DMS79 treated with DMSO at 0.1 percent for 48 hours (cell line): ENCODE measurements at regions not wholly inside any gene's neighbourhood (a gene's known extent, or its start where the extent isn't known, plus 50 kb on each side); places are given as distances from the start of the nearest gene placed in this dataset.

Experiments
- DNase-seq: peaks from one replicate; lab custom pipeline; 2025; lab: John Stamatoyannopoulos, UW

GRCh38 chr20:51095633-51096521 is 73.0 kb upstream of the KCNG1 start:
- no peak for DNase-seq

DNA sequence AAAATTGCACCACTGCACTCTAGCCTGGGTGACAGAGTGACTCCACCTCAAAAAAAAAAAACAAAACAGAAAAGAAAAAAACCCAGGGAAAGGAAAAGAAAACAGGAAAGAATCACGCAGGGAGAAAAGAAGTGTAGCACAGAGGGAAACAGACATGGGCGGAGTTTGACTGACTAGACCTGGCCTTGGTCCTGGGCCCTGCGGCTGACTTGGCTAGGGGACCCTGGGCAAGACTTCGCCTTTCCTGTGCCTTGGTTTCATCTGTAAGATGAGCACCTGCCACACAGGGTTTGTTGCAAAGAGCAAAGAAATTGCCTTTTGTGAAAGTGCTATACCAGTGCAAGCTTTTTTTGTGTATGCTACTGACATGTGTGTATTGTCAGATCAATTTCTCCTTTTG is 71.3 kb upstream of the KCNG1 start:
- no peak for DNase-seq

DNA sequence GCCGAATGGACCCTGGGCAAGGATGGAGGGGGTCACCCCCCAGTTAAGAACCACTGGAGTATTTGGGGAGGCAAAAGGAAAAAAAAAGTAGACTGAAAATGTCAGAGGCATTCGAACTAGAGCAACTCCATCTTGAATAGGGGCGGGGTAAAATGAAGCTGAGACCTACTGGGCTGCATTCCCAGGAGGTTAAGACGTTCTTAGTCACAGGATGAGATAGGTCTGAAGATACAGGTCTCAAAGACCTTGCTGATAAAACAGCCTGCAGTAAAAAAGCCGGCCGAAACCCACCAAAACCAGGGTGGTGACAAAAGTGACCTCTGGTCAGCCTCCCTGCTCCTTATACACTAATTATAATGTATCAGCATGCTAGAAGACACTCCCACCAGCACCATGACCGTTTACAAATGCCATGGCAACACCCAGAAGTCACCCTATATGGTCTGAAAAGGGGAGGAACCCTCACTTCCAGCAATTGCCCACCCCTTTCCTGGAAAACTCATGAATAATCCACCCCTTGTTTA is 70.4 kb upstream of the KCNG1 start:
- DNase-seq: no peak

GRCh38 chr20:51092338-51092737 is 69.4 kb upstream of the KCNG1 start:
- DNase-seq: no peak

DNA sequence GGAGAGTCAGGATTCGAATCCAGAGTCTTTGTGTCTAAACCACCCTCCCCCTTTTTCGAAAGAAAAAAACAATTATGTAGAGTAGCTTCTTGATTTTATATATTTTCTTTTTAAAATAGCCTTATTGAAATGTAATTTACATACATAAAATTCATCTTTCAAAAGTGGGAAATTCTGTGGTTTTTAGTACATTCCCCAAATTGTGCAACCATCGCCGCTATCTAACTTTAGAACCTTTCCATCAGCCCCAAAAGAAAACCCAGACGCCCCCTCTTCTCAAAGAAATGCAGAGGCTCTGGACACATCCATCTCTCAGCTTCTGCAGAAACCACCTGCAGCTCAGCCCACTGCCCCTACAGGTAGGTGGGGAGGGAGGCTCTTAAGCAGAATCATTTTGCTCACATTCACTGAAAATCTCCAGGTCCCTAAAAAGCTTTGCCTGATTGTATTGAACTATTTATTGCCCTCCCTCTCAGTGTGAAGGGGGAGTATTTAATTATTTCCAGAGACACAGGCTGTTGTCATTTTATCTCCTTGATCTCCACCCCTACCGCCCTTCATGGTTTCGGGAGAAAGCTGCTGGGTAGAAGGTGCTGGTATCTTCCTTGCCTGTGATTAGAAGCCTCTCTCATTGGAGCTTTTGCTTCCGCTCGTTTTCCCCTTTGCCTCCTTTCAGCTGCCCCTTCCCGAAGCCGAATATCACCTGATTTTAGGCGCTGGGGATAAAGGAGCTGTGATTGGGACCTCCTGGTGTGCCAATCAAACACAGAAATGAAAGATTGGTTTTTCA is 68.7 kb upstream of the KCNG1 start:
- DNase-seq: no peak

- DNase-seq: no peak
These were observed 66.9 kb upstream of the KCNG1 start for GRCh38 chr20:51089840-51090239.

DNA sequence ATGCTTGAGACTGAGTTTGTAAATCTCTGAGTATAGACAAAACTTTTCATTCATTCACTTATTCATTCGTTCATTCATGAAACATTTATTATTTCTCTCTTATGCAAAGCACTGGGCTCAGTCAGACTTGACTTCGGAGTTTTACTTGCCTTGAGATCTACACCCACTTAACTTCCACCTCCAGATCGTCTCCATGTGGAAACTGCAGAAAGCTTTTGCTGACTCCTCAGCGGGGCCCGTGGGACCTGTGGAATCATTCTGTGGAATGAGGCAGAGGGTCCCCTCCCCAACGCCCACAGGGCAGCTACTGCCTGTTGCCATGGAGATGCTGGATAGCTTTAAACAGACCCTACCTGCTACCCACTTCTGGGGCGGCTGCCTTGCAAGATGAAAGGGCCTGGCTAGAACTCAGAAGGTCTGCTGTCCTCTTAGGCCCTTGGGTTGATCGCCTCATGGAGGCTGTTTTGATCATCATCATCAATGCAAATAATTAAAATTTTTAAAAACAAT is 66.4 kb upstream of the KCNG1 start:
- DNase-seq: no peak

DNA sequence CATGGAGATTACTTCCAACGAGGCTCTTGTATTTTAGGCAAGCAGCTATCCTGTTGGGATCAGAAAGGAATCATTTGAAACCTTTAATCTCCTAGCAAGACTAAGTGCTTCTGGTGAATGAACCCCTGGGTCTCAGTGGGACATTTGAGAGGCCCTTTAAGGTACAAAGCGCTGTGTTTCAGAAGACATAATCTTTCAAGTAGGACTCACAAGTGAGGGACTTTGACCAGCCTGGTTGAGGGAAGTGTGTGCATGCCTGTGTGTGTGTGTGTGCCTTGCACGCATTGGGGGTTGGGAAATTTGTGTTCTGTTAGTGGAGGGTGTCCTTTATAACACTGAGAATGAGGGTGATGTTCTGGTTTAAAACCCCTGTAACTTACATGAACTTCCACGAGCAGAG is 64.4 kb upstream of the KCNG1 start:
- DNase-seq: no peak

DNA sequence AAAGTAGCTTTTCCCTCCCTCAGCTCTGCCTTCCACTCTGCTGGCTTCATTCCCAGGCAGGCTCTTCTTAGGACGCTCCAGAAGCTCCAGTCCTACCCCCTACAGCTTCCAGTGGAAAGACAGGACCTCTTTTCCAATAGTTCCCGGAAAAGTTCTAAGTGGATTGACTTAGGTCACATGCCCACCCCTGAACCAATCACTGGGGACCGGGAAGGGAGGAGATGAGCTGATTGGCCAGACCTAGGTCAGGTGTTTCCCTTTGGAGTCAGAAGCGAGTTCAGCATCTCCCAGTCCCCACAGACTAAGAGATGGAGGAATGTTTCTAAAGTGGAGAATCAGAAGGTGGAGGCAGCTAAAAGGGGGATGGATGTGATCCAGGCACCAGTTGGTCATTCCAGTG is 62.9 kb upstream of the KCNG1 start:
- no peak for DNase-seq

GRCh38 chr20:51084593-51085377 is 61.9 kb upstream of the KCNG1 start:
- DNase-seq: no peak

DNA sequence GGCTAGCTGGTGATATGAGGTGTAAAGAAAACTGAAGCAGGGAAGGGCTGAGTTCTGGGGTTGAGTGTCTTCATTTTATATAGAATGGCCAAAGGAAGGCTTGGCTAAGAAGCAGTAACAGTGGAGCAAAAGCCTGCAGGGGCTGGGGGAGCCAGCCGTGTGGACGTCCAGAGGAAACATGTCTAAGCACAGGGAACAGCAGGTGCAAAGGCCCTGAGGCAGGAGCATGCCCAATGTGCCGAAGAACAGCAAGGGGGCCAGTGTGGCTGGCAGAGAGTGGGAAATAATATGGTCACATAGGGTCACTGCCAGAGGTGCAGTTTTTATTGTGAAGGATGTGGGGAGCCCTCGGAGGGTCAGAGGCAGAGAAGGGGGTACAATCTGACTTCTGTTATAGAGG is 60.5 kb upstream of the KCNG1 start:
- no peak for DNase-seq

- no peak for DNase-seq
These were observed 60.1 kb upstream of the KCNG1 start for GRCh38 chr20:51082988-51083387.

DNA sequence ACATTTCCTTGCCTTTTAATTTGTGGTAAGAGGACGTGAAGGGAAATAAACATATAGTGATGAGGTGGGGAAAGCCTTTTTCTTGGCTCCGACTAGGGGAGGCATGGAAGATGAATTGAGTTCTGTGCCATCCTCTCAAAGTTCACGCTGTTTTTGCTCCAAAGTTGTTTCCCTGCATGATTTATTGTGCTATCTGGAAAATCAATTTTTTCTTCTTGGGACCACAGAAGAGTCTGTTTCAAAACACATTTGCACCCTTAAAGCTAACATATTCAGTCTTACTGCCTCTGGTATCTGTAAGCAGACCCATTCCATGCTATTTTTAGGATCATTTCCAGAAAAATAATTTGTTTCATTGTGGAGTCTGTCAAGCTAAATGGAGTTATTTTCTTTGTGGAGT is 57.6 kb upstream of the KCNG1 start:
- DNase-seq: no peak

DNA sequence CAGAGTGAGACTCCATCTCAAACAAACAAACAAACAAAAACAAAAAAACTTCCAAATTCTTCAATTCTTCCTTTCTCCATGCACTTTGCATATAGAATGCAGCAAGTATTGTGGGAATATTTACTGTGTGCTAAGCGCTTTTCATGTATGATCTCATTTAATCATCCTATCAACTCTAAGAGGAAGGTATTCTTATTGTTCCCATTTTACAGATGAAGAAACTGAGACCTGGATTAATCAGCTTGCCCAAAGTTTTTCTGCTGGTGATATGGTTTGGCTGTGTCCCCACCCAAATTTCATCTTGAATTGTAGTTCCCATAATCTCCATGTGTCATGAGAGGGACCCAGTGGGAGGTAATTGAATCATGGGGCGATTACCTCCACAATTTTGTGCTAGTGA is 56.6 kb upstream of the KCNG1 start:
- no peak for DNase-seq

- no peak for DNase-seq
These were observed 54.8 kb upstream of the KCNG1 start for GRCh38 chr20:51077686-51078060.

DNA sequence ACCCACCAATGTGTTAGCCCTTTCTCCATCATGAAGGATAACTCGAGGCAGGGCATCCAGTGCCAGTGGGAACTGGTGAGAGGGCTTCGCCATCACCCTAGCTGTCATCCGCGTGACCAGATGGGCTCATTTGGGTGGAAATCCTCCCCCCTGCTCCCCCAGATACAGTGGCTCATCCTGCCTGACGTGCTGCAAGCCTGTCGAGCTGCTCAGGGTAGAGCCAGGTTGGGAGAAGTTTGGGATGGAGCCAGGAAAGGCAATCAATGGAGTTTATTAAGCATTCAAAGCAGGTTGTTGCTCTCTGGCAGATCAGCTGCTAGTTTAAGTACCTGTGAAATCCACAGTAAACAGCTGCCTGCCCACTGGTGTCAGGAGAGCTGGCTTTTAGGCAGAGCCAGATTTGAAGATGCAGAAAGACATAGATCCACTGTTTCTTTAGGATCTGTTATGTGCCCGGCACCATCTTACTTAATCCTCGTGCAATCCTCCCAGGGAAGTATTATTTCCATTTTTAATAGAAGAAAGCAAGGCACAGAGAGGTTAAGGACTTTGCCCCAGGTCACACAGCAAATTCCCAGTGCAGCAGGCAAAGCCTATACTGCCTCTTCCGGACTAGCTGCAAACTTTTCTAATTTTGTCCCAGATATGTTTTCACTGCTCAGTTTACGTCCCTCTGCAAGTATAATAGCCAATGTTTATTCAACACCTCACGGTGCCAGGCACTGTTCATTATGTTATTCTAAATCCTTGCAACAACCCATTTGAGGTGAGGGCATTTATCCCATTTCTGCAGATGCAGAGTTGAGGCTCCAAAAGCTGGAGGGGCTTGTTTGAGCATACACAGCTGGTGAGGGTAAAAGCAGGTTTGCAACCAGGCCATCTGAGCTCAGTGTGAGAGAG is 54.1 kb upstream of the KCNG1 start:
- no peak for DNase-seq

DNA sequence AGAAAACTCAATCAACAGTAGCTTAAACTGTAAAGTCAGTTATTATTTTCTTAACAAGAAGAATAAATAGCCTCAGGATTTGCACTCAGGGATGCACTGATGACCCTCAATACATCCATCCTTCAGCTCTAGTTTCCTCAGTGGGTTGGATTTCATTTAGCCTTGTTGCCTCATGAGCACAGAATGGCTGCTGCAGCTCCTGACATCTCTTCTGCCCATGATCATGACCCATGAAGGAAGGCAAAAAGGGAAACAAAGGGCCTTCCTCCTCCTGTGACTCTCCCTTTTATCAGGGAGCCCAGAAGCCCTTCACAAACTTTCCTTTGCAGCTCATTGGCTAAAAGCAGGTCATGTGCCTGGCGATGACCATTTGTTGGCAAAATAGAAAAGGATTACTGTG is 51.2 kb upstream of the KCNG1 start:
- no peak for DNase-seq
